ENCODE measurements at regions not wholly inside any gene's neighbourhood (a gene's known extent, or its start where the extent isn't known, plus 50 kb on each side); places are given as distances from the start of the nearest gene placed in this dataset.

DNA sequence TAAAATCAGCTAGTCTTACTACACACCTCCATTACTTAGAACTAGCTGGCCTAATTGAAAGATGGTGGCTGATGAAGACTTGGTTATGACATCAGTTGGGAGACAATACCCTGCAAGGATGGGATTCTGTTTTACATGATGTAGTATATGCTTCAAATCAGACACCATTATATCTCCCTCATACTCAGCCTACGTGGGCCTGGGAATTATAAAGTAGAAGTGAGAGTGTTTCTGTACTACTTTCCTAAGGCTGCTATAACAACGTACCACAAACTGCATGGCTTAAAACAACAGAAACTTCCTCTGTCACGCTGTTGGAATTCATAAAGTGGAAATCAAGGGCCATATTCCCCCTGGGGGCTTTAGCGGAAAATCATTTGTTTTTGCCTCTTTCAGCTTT is 190.4 kb downstream of the PAH start:
- no peak for DNase-seq (ENCODE audit: insufficient read length, low spot score, missing footprints)
- Histone ChIP-seq H2AFZ (ENCODE audit: low read length) (no peak overlapping the region), H3K4me1 (ENCODE audit: insufficient read depth, low read length) (no peaks in the 10 kb centered on the region), H4K20me1 (ENCODE audit: insufficient read depth, low read length) (no peaks in the 10 kb centered on the region), H3K27me3 (ENCODE audit: insufficient read depth, low read length) (no peaks in the 10 kb centered on the region), H3K9me3 (ENCODE audit: low read depth, low read length) (no peaks in the 10 kb centered on the region), H3K4me3 (ENCODE audit: insufficient read depth, low read length) (no peak overlapping the region), H3K27ac (ENCODE audit: low read depth, low read length) (no peak overlapping the region), H3K79me2 (ENCODE audit: insufficient read depth, low read length) (no peaks in the 10 kb centered on the region), H3K36me3 (ENCODE audit: insufficient read depth, low read length) (no peaks in the 10 kb centered on the region), H3K4me2 (ENCODE audit: insufficient read depth, low read length) (no peak overlapping the region)
- TF ChIP-seq, protein P1, sequence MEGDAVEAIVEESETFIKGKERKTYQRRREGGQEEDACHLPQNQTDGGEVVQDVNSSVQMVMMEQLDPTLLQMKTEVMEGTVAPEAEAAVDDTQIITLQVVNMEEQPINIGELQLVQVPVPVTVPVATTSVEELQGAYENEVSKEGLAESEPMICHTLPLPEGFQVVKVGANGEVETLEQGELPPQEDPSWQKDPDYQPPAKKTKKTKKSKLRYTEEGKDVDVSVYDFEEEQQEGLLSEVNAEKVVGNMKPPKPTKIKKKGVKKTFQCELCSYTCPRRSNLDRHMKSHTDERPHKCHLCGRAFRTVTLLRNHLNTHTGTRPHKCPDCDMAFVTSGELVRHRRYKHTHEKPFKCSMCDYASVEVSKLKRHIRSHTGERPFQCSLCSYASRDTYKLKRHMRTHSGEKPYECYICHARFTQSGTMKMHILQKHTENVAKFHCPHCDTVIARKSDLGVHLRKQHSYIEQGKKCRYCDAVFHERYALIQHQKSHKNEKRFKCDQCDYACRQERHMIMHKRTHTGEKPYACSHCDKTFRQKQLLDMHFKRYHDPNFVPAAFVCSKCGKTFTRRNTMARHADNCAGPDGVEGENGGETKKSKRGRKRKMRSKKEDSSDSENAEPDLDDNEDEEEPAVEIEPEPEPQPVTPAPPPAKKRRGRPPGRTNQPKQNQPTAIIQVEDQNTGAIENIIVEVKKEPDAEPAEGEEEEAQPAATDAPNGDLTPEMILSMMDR (IDR thresholded peaks at IDR 0.05; ENCODE audit: extremely low read depth, low read depth, low read length) = no peak

DNA sequence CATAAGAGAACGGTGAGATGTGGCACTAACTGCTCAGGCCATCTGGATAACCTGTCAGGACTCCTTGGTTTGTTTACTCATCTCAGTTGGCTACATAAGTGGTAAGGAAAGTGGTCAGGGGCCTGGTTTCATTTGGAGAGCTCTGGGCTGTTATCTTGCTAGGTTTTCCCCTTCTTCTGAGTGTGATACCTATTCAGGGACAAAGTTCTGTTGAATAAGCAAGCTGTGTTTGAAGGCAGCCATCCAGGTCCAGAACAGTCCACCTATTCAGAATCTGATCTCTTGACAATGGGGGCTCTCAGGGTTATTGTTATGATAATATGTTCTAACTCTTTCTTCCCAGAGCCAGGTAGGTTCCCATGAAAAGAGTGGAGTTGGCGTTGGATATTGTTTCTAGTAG is 194.9 kb downstream of the PAH start:
- H3K4me2 ChIP-seq (ENCODE audit: insufficient read depth, low read length) = no peak overlapping the region
- no peaks in the 10 kb centered on the region for H3K36me3 ChIP-seq (ENCODE audit: insufficient read depth, low read length)
- no peaks in the 10 kb centered on the region for H3K9me3 ChIP-seq (ENCODE audit: low read depth, low read length)
- H3K4me1 ChIP-seq (ENCODE audit: insufficient read depth, low read length) = no peaks in the 10 kb centered on the region
- TF ChIP-seq, protein P1 (IDR thresholded peaks at IDR 0.05; ENCODE audit: extremely low read depth, low read depth, low read length) = no peak
- H3K27me3 ChIP-seq (ENCODE audit: insufficient read depth, low read length) = no peaks in the 10 kb centered on the region
- no peaks in the 10 kb centered on the region for H4K20me1 ChIP-seq (ENCODE audit: insufficient read depth, low read length)
- H3K4me3 ChIP-seq (ENCODE audit: insufficient read depth, low read length) = no peak overlapping the region
- DNase-seq (ENCODE audit: insufficient read length, low spot score, missing footprints) = no peak
- H3K27ac ChIP-seq (ENCODE audit: low read depth, low read length) = no peak overlapping the region
- no peak overlapping the region for H2AFZ ChIP-seq (ENCODE audit: low read length)
- no peaks in the 10 kb centered on the region for H3K79me2 ChIP-seq (ENCODE audit: insufficient read depth, low read length)

DNA sequence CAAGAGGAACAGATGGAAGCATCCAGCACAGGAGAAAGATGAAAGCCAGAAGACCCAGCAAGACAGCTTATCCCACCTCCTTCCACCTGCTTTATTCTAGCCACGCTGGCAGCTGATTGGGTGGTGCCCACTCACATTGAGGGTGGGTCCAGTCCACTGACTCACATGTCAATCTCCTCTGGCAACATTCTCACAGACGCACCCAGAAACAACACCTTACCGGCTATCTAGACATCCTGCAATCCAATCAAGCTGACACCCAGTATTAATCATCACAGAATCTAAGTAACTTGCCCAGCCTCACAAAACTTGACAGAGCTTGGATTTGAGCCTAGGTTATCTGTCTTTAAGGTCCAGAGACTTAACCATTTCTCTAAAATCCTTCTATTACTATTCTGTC is 208.9 kb downstream of the PAH start:
- Histone ChIP-seq H3K4me3 (ENCODE audit: insufficient read depth, low read length) (no peak overlapping the region), H3K4me1 (ENCODE audit: insufficient read depth, low read length) (no peaks in the 10 kb centered on the region), H4K20me1 (ENCODE audit: insufficient read depth, low read length) (no peaks in the 10 kb centered on the region), H3K9me3 (ENCODE audit: low read depth, low read length) (no peaks in the 10 kb centered on the region), H2AFZ (ENCODE audit: low read length) (no peak overlapping the region), H3K36me3 (ENCODE audit: insufficient read depth, low read length) (no peaks in the 10 kb centered on the region), H3K27me3 (ENCODE audit: insufficient read depth, low read length) (no peaks in the 10 kb centered on the region), H3K79me2 (ENCODE audit: insufficient read depth, low read length) (no peaks in the 10 kb centered on the region), H3K4me2 (ENCODE audit: insufficient read depth, low read length) (no peak overlapping the region), H3K27ac (ENCODE audit: low read depth, low read length) (no peak overlapping the region)
- no peak for DNase-seq (ENCODE audit: insufficient read length, low spot score, missing footprints)
- TF ChIP-seq, protein P1 (IDR thresholded peaks at IDR 0.05; ENCODE audit: extremely low read depth, low read depth, low read length) = no peak

DNA sequence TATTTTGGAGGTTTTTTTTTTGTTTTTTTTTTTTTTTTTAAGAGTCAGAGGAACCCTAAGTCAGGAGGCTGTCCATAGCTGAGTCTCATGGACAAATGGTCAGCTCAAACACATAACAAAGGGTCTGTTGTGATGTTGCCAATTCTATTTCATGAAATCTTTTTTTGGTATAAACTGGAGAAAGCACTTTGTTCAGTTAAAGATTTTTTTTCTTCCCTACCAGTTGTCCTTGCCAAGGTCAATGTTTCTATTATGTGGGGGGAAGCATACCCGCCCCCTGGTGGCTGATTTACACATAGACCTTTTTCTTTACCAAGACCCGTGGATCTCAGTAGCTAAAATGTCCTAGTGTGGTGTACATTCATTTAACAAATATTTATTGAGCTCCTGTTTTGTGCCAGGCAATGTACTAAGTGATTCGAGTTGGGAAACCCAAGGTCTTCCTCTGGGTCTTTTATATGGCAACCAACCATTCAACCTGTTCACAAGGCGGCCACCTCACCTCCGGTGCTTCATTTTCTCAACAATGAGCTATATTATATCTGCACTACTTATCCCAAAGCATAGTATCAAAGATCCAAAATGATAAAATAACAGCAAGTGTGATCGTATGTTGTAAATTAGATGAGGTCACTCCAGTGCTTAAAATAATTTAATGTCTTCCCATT is 214.5 kb downstream of the PAH start:
- no peaks in the 10 kb centered on the region for H4K20me1 ChIP-seq (ENCODE audit: insufficient read depth, low read length)
- DNase-seq (ENCODE audit: insufficient read length, low spot score, missing footprints) = peak; percentile 89
- H3K27ac ChIP-seq (ENCODE audit: low read depth, low read length) = no peak overlapping the region
- H3K27me3 ChIP-seq (ENCODE audit: insufficient read depth, low read length) = no peaks in the 10 kb centered on the region
- H3K4me1 ChIP-seq (ENCODE audit: insufficient read depth, low read length) = no peaks in the 10 kb centered on the region
- no peak overlapping the region for H2AFZ ChIP-seq (ENCODE audit: low read length)
- H3K4me3 ChIP-seq (ENCODE audit: insufficient read depth, low read length) = no peak overlapping the region
- TF ChIP-seq, protein P1 (IDR thresholded peaks at IDR 0.05; ENCODE audit: extremely low read depth, low read depth, low read length) = peak; percentile 81
- no peaks in the 10 kb centered on the region for H3K79me2 ChIP-seq (ENCODE audit: insufficient read depth, low read length)
- H3K4me2 ChIP-seq (ENCODE audit: insufficient read depth, low read length) = no peak overlapping the region
- H3K9me3 ChIP-seq (ENCODE audit: low read depth, low read length) = no peaks in the 10 kb centered on the region
- H3K36me3 ChIP-seq (ENCODE audit: insufficient read depth, low read length) = no peaks in the 10 kb centered on the region
